H9 (cell line): ENCODE measurements at regions not wholly inside any gene's neighbourhood (a gene's known extent, or its start where the extent isn't known, plus 50 kb on each side); places are given as distances from the start of the nearest gene placed in this dataset.

Experiments used
- DNase-seq: peaks from one replicate; pipeline ENCODE4 v3.0.0-alpha.2; 2017
- H2AFZ ChIP-seq: one replicate; pipeline ENCODE4 v1.6.1; 2013; ENCODE audit warnings: mild to moderate bottlenecking, low read length, control low read depth, moderate library complexity
- H2AK5ac ChIP-seq: 2 replicates; pipeline ENCODE4 v1.6.1; 2013; ENCODE audit warnings: low read length, control low read depth, mixed read lengths; ENCODE audit not compliant: insufficient read length
- H2BK120ac ChIP-seq: one replicate; pipeline ENCODE4 v1.6.1; 2013; ENCODE audit warnings: low read depth, mild to moderate bottlenecking, low read length, control low read depth, inconsistent platforms; ENCODE audit not compliant: poor library complexity, severe bottlenecking
- H2BK12ac ChIP-seq: 2 replicates; pipeline ENCODE4 v1.6.1; 2013; ENCODE audit warnings: low read length, control low read depth, mixed read lengths, low read depth; ENCODE audit not compliant: insufficient read length
- H2BK15ac ChIP-seq: 2 replicates; pipeline ENCODE4 v1.6.1; 2013; ENCODE audit warnings: low read depth, low read length, control low read depth
- H2BK20ac ChIP-seq: one replicate; pipeline ENCODE4 v1.6.1; 2013; ENCODE audit warnings: low read depth, mild to moderate bottlenecking, low read length, control low read depth, inconsistent platforms; ENCODE audit not compliant: poor library complexity, severe bottlenecking
- H2BK5ac ChIP-seq: 2 replicates; pipeline ENCODE4 v1.6.1; 2013; ENCODE audit warnings: low read length, control low read depth, mixed read lengths; ENCODE audit not compliant: insufficient read length
- H3K14ac ChIP-seq: 2 replicates; pipeline ENCODE4 v1.6.1; 2013; ENCODE audit warnings: low read length, control low read depth; ENCODE audit not compliant: insufficient read depth
- H3K18ac ChIP-seq: 2 replicates; pipeline ENCODE4 v1.6.1; 2013; ENCODE audit warnings: low read depth, mild to moderate bottlenecking, mixed read lengths, low read length, control low read depth; ENCODE audit not compliant: insufficient read length
- H3K23ac ChIP-seq: 2 replicates; pipeline ENCODE4 v1.6.1; 2013; ENCODE audit warnings: low read length, control low read depth, mixed read lengths, low read depth; ENCODE audit not compliant: insufficient read length
- H3K23me2 ChIP-seq: 2 replicates; pipeline ENCODE4 v1.6.1; 2013; ENCODE audit warnings: low read depth, mild to moderate bottlenecking, mixed read lengths, low read length, control low read depth; ENCODE audit not compliant: insufficient read length, poor library complexity, severe bottlenecking
- H3K27ac ChIP-seq: 2 replicates; pipeline ENCODE4 v1.5.1; 2013; ENCODE audit warnings: low read length, control low read depth, mixed read lengths, low read depth; ENCODE audit not compliant: insufficient read length
- H3K27me3 ChIP-seq: 2 replicates; pipeline ENCODE4 v1.6.1; 2013; ENCODE audit warnings: low read length, control low read depth, inconsistent platforms; ENCODE audit not compliant: insufficient read depth
- H3K4ac ChIP-seq: 2 replicates; pipeline ENCODE4 v1.6.1; 2013; ENCODE audit warnings: low read depth, mild to moderate bottlenecking, control low read depth, inconsistent platforms, low read length, moderate library complexity
- H3K4me1 ChIP-seq: 2 replicates; pipeline ENCODE4 v1.6.1; 2013; ENCODE audit warnings: low read length, control low read depth, inconsistent platforms; ENCODE audit not compliant: insufficient read depth
- H3K4me2 ChIP-seq: 2 replicates; pipeline ENCODE4 v1.6.1; 2013; ENCODE audit warnings: low read length, control low read depth, mixed read lengths; ENCODE audit not compliant: insufficient read length, insufficient read depth
- H3K56ac ChIP-seq: 2 replicates; pipeline ENCODE4 v1.6.1; 2013; ENCODE audit warnings: low read depth, mild to moderate bottlenecking, mixed read lengths, low read length, control low read depth; ENCODE audit not compliant: insufficient read length
- H3K79me1 ChIP-seq: 2 replicates; pipeline ENCODE4 v1.6.1; 2013; ENCODE audit warnings: low read depth, mild to moderate bottlenecking, moderate library complexity, low read length, control low read depth, inconsistent platforms; ENCODE audit not compliant: insufficient read depth, poor library complexity, severe bottlenecking
- H3K79me2 ChIP-seq: 2 replicates; pipeline ENCODE4 v1.6.1; 2013; ENCODE audit warnings: low read length, control low read depth, inconsistent platforms; ENCODE audit not compliant: insufficient read depth
- H3K9ac ChIP-seq: 2 replicates; pipeline ENCODE4 v1.6.1; 2013; ENCODE audit warnings: low read length, control low read depth, mixed read lengths; ENCODE audit not compliant: insufficient read length; ENCODE audit errors: extremely low read depth
- H3K9me3 ChIP-seq: one replicate; pipeline ENCODE4 v1.6.1; 2013; ENCODE audit warnings: low read depth, low read length, inconsistent platforms; ENCODE audit not compliant: control insufficient read depth
- H3T11ph ChIP-seq: one replicate; pipeline ENCODE4 v1.6.1; 2013; ENCODE audit warnings: mild to moderate bottlenecking, low read length, control low read depth, inconsistent platforms
- H4K20me1 ChIP-seq: one replicate; pipeline ENCODE4 v1.6.1; 2013; ENCODE audit not compliant: control insufficient read depth, insufficient read length, insufficient read depth
- H4K5ac ChIP-seq: 2 replicates; pipeline ENCODE4 v1.6.1; 2013; ENCODE audit warnings: low read depth, mild to moderate bottlenecking, mixed read lengths, low read length, control low read depth; ENCODE audit not compliant: insufficient read length
- H4K8ac ChIP-seq: replicated peaks from 2 replicates; pipeline ENCODE4 v1.6.1; 2013; ENCODE audit warnings: low read length, control low read depth, mixed read lengths, low read depth; ENCODE audit not compliant: insufficient read length
- H4K91ac ChIP-seq: 2 replicates; pipeline ENCODE4 v1.6.1; 2013; ENCODE audit warnings: low read depth, mild to moderate bottlenecking, moderate library complexity, mixed read lengths, low read length, control low read depth; ENCODE audit not compliant: insufficient read length
- H3K27ac Mint-ChIP-seq, 3 experiments: 2 replicates in 2 of 3; 3 replicates in 1 of 3; pipeline ENCODE4 v1.8.0; 2020 to 2021; ENCODE audit warnings: mixed read lengths in 3 of 3, mild to moderate bottlenecking in 1 of 3, moderate library complexity in 1 of 3
- H3K27me3 Mint-ChIP-seq: 2 replicates; pipeline ENCODE4 v1.8.0; 2021; ENCODE audit warnings: low read depth, mild to moderate bottlenecking, moderate library complexity, mixed read lengths
- H3K36me3 Mint-ChIP-seq, 3 experiments: 2 replicates in 2 of 3; 3 replicates in 1 of 3; pipeline ENCODE4 v1.8.0; 2020 to 2021; ENCODE audit warnings: low read depth in 3 of 3, mixed read lengths in 3 of 3; ENCODE audit not compliant: insufficient read depth in 1 of 3
- H3K4me1 Mint-ChIP-seq, 2 experiments: 2 replicates each; pipeline ENCODE4 v1.8.0; 2020; ENCODE audit warnings: mixed read lengths in 2 of 2
- H3K4me3 Mint-ChIP-seq, 2 experiments: 2 replicates in 1 of 2; 3 replicates in 1 of 2; pipeline ENCODE4 v1.8.0; 2020 to 2021; ENCODE audit warnings: mild to moderate bottlenecking in 2 of 2, mixed read lengths in 2 of 2, moderate library complexity in 1 of 2
- H3K9me3 Mint-ChIP-seq, 2 experiments: 2 replicates in 1 of 2; 3 replicates in 1 of 2; pipeline ENCODE4 v1.8.0; 2020; ENCODE audit warnings: mild to moderate bottlenecking in 2 of 2, mixed read lengths in 2 of 2, moderate library complexity in 1 of 2
- WGBS: extraction: QIAGEN DNeasy Blood & Tissue Kit; methylation state at CpG from one replicate; pipeline ENCODE4 v1.1.7; 2013; ENCODE audit warnings: missing lambda C conversion rate, low lambda C conversion rate, mixed read lengths; ENCODE audit not compliant: insufficient read length; ENCODE audit errors: extremely low coverage; 5-methylcytosine and 5-hydroxymethylcytosine counted together
- TF ChIP-seq, protein P1 (sequence below): fragments of 200-600 bp; sonication (generic); conservative IDR thresholded peaks from 3 replicates; pipeline ENCODE4 v1.8.0; 2021; ENCODE audit warnings: antibody characterized with exemption, mild to moderate bottlenecking

DNA sequence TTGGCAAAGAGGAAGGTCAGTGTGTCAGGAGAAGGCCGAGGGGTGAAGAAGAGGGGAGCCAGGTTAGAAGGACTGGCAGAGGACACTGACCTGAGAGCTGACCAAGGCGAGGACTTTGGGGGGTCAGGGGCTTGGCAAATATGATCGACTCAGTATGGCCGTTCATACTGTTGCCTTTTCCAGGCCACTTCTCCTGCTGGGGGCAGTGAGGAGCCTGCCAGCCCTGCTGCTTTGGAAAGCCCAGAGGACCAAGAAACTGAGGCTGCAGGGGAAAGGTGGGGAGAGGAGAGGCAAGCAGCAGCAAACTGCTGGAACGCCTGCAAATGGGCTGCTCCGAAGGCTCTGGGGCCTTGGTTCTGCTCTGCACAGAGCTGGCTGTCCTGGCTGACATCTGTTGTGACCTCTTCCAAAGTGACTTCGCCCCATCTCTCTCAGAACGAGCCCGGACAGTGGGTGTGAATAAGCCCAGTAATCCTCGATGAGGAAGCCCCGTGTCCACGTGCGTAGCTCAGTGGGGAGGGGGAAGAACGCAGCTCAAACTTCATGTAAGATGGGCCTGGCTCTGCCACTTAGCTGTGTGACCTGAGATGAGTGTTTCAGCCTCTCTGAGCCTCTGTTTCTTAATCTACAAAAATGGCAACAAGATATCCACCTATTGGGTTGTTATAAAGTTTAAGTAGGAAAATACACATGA lies 111.3 kb downstream of the SALL1 start:
- no peak overlapping the region for H2BK12ac ChIP-seq
- peak overlapping the region in 1 of 3 experiments; percentile 61; a peak in 1 of 7 replicates for H3K27ac Mint-ChIP-seq
- no CpG with 5 or more reads among the region's 14 CpGs for WGBS
- no peak overlapping the region for H3K18ac ChIP-seq
- H4K8ac ChIP-seq, result no peak overlapping the region
- TF ChIP-seq, protein P1, sequence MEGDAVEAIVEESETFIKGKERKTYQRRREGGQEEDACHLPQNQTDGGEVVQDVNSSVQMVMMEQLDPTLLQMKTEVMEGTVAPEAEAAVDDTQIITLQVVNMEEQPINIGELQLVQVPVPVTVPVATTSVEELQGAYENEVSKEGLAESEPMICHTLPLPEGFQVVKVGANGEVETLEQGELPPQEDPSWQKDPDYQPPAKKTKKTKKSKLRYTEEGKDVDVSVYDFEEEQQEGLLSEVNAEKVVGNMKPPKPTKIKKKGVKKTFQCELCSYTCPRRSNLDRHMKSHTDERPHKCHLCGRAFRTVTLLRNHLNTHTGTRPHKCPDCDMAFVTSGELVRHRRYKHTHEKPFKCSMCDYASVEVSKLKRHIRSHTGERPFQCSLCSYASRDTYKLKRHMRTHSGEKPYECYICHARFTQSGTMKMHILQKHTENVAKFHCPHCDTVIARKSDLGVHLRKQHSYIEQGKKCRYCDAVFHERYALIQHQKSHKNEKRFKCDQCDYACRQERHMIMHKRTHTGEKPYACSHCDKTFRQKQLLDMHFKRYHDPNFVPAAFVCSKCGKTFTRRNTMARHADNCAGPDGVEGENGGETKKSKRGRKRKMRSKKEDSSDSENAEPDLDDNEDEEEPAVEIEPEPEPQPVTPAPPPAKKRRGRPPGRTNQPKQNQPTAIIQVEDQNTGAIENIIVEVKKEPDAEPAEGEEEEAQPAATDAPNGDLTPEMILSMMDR, result peak; percentile 42; the same call in 2 of the 3 replicates
- H3K4me1 Mint-ChIP-seq, result peaks cover 19 to 24% of the 10 kb centered on the region in 2 experiments
- H3K23ac ChIP-seq, result no peak overlapping the region
- H3K4ac ChIP-seq, result no peak overlapping the region
- no peak overlapping the region for H3K4me3 Mint-ChIP-seq
- no peak for DNase-seq
- H2BK15ac ChIP-seq, result no peak overlapping the region
- no peak overlapping the region for H4K91ac ChIP-seq
- no peak overlapping the region for H2AFZ ChIP-seq
- no peak overlapping the region for H3T11ph ChIP-seq
- H2AK5ac ChIP-seq, result no peak overlapping the region
- H3K23me2 ChIP-seq, result no peaks in the 10 kb centered on the region
- H3K14ac ChIP-seq, result peak overlapping the region; percentile 50; the same call in 1 of the 2 replicates
- H3K9me3 Mint-ChIP-seq, result no peaks in the 10 kb centered on the region
- H3K27me3 Mint-ChIP-seq, result peaks cover 4% of the 10 kb centered on the region
- no peaks in the 10 kb centered on the region for H3K79me2 ChIP-seq
- no peak overlapping the region for H2BK120ac ChIP-seq
- H3K4me1 ChIP-seq, result peaks cover 4% of the 10 kb centered on the region; the same call in 1 of the 2 replicates
- H2BK20ac ChIP-seq, result no peak overlapping the region
- H3K4me2 ChIP-seq, result no peak overlapping the region
- H3K36me3 Mint-ChIP-seq, result no peaks in the 10 kb centered on the region
- no peak overlapping the region for H4K5ac ChIP-seq
- no peaks in the 10 kb centered on the region for H3K79me1 ChIP-seq
- no peaks in the 10 kb centered on the region for H3K9me3 ChIP-seq
- no peaks in the 10 kb centered on the region for H3K27me3 ChIP-seq
- H3K9ac ChIP-seq, result no peak overlapping the region
- no peaks in the 10 kb centered on the region for H4K20me1 ChIP-seq
- H3K56ac ChIP-seq, result no peak overlapping the region
- H3K27ac ChIP-seq, result no peak overlapping the region
- no peak overlapping the region for H2BK5ac ChIP-seq
